ENCODE measurements at regions not wholly inside any gene's neighbourhood (a gene's known extent, or its start where the extent isn't known, plus 50 kb on each side); places are given as distances from the start of the nearest gene placed in this dataset.

- TF ChIP-seq POLR2A (IDR thresholded peaks at IDR 0.05) (no peak), CTCF (IDR thresholded peaks at IDR 0.05) (no peak)
Observed at GRCh38 chr11:92413757-92414513, 189.3 kb downstream of the FAT3 start.
